H1 (cell line): ENCODE measurements at regions not wholly inside any gene's neighbourhood (a gene's known extent, or its start where the extent isn't known, plus 50 kb on each side); places are given as distances from the start of the nearest gene placed in this dataset.

Experiments used
- CTCF ChIP-seq, 3 experiments: IDR thresholded peaks; 1 replicate in 2 of 3; 2 replicates in 1 of 3; pipeline versions ENCODE4 v1.5.1 to v1.6.1; 2011; ENCODE audit warnings: low read length in 3 of 3, mild to moderate bottlenecking in 3 of 3, inconsistent platforms in 2 of 3, low read depth in 1 of 3, moderate library complexity in 1 of 3; ENCODE audit not compliant: insufficient read depth in 1 of 3; ENCODE audit errors: control extremely low read depth in 1 of 3
- SAP30 ChIP-seq: fragments of 300-600 bp; sonication (generic); IDR thresholded peaks from 2 replicates; pipeline ENCODE4 v1.7.1; 2012; ENCODE audit warnings: low read length, moderate library complexity, mild to moderate bottlenecking, inconsistent platforms; ENCODE audit not compliant: insufficient read depth, insufficient replicate concordance
- ZNF274 ChIP-seq: IDR thresholded peaks from 2 replicates; pipeline ENCODE4 v1.7.0; 2012; ENCODE audit warnings: low read length, borderline replicate concordance; ENCODE audit errors: extremely low read depth

- TF ChIP-seq CTCF (IDR thresholded peaks at IDR 0.05; ENCODE audit: control extremely low read depth in 1 of 3, insufficient read depth in 1 of 3, low read depth in 1 of 3, low read length in 3 of 3) (no peak), ZNF274 (no peak), SAP30 (no peak)
These were observed 67.0 kb downstream of the FAM241B start (continued) for GRCh38 chr10:69697006-69697405.
